CD14-positive monocyte (primary cell): ENCODE measurements at regions not wholly inside any gene's neighbourhood (a gene's known extent, or its start where the extent isn't known, plus 50 kb on each side); places are given as distances from the start of the nearest gene placed in this dataset.

ENCODE experiments used
- DNase-seq, 3 donors: peaks; one replicate each; pipeline ENCODE4 v3.0.0-alpha.2; 2011 to 2022
- H2AFZ ChIP-seq: 2 replicates; pipeline ENCODE4 v1.6.0; 2012; ENCODE audit warnings: mild to moderate bottlenecking, low read depth, low read length, inconsistent platforms; ENCODE audit not compliant: insufficient read depth, poor library complexity, severe bottlenecking
- H3K27ac ChIP-seq, 2 donors: 1 replicate in 1 of 2; 2 replicates in 1 of 2; pipeline ENCODE4 v1.5.1; 2012 to 2013; ENCODE audit warnings: low read length in 2 of 2, control low read depth in 1 of 2, inconsistent platforms in 1 of 2, low read depth in 1 of 2, mild to moderate bottlenecking in 1 of 2
- H3K27me3 ChIP-seq, 2 donors: one replicate each; pipeline versions ENCODE4 v1.6.0 to v1.6.1; 2011 to 2013; ENCODE audit warnings: low read length in 2 of 2; ENCODE audit not compliant: control insufficient read depth in 2 of 2, insufficient read depth in 2 of 2
- H3K36me3 ChIP-seq, 2 donors: replicated peaks in 1 of 2; 1 replicate in 1 of 2; 2 replicates in 1 of 2; pipeline versions ENCODE4 v1.5.1 to v1.6.1; 2012 to 2013; ENCODE audit warnings: low read length in 2 of 2, control low read depth in 1 of 2, inconsistent platforms in 1 of 2, mild to moderate bottlenecking in 1 of 2; ENCODE audit not compliant: insufficient read depth in 2 of 2, control insufficient read depth in 1 of 2
- H3K4me1 ChIP-seq, 2 donors: 1 replicate in 1 of 2; 2 replicates in 1 of 2; pipeline versions ENCODE4 v1.5.1 to v1.6.1; 2012 to 2013; ENCODE audit warnings: low read length in 2 of 2, control low read depth in 1 of 2, inconsistent platforms in 1 of 2, mild to moderate bottlenecking in 1 of 2, moderate library complexity in 1 of 2; ENCODE audit not compliant: insufficient read depth in 2 of 2, control insufficient read depth in 1 of 2
- H3K4me2 ChIP-seq: replicated peaks from 2 replicates; pipeline ENCODE3; 2012; ENCODE audit warnings: low read length, moderate library complexity, mild to moderate bottlenecking; ENCODE audit not compliant: poor library complexity, severe bottlenecking; ENCODE audit errors: extremely low read depth
- H3K4me3 ChIP-seq, 3 experiments: fragments of 200-600 bp in 1 of 3; sonication (generic) in 1 of 3; replicated peaks in 1 of 3; 1 replicate in 2 of 3; 2 replicates in 1 of 3; pipeline ENCODE4 v1.5.1; 2011 to 2013; ENCODE audit warnings: low read length in 3 of 3, mild to moderate bottlenecking in 3 of 3, control low read depth in 2 of 3, low read depth in 2 of 3, inconsistent platforms in 1 of 3, moderate library complexity in 1 of 3
- H3K79me2 ChIP-seq: 2 replicates; pipeline ENCODE4 v1.6.0; 2012; ENCODE audit warnings: mild to moderate bottlenecking, control low read depth, inconsistent platforms, low read length, moderate library complexity; ENCODE audit not compliant: insufficient read depth
- H3K9ac ChIP-seq: 2 replicates; pipeline ENCODE4 v1.6.0; 2017; ENCODE audit warnings: low read length, mild to moderate bottlenecking; ENCODE audit not compliant: insufficient read depth, poor library complexity, severe bottlenecking
- H3K9me3 ChIP-seq, 2 donors: replicated peaks in 1 of 2; 1 replicate in 1 of 2; 2 replicates in 1 of 2; pipeline versions ENCODE4 v1.5.1 to v1.6.1; 2012 to 2013; ENCODE audit warnings: low read length in 2 of 2, control low read depth in 1 of 2; ENCODE audit not compliant: control insufficient read depth in 1 of 2, insufficient read depth in 1 of 2
- H4K20me1 ChIP-seq: 2 replicates; pipeline ENCODE4 v1.6.0; 2012; ENCODE audit warnings: mild to moderate bottlenecking, low read length, control low read depth, moderate library complexity; ENCODE audit not compliant: insufficient read depth
- H3K27ac Mint-ChIP-seq, 7 donors: one replicate each; pipeline ENCODE4 v1.8.0; 2020; ENCODE audit warnings: mild to moderate bottlenecking in 7 of 7, mixed read lengths in 7 of 7, moderate library complexity in 6 of 7, inconsistent platforms in 2 of 7
- H3K27me3 Mint-ChIP-seq, 3 donors: one replicate each; pipeline ENCODE4 v1.8.0; 2021 to 2022; ENCODE audit warnings: low read depth in 3 of 3, mild to moderate bottlenecking in 3 of 3, mixed read lengths in 3 of 3, moderate library complexity in 3 of 3, inconsistent platforms in 1 of 3
- H3K36me3 Mint-ChIP-seq, 2 donors: one replicate each; pipeline ENCODE4 v1.8.0; 2020; ENCODE audit warnings: mixed read lengths in 2 of 2, inconsistent platforms in 1 of 2, mild to moderate bottlenecking in 1 of 2
- H3K4me1 Mint-ChIP-seq: one replicate; pipeline ENCODE4 v1.8.0; 2020; ENCODE audit warnings: mild to moderate bottlenecking, mixed read lengths
- H3K4me3 Mint-ChIP-seq, 2 donors: one replicate each; pipeline ENCODE4 v1.8.0; 2020; ENCODE audit warnings: mild to moderate bottlenecking in 2 of 2, mixed read lengths in 2 of 2, moderate library complexity in 1 of 2
- H3K9me3 Mint-ChIP-seq, 7 donors: one replicate each; pipeline ENCODE4 v1.8.0; 2020 to 2022; ENCODE audit warnings: mixed read lengths in 7 of 7, mild to moderate bottlenecking in 6 of 7, moderate library complexity in 6 of 7, inconsistent platforms in 2 of 7
- WGBS: methylation state at CpG from one replicate; pipeline ENCODE4 v1.1.5; 2013; ENCODE audit warnings: missing lambda C conversion rate; ENCODE audit not compliant: insufficient coverage; 5-methylcytosine and 5-hydroxymethylcytosine counted together
- intact Hi-C, 2 donors: fragments of 100-400 bp; cut with micrococcal nuclease; formaldehyde crosslinking; loops; one replicate each; pipeline versions ENCODE4 v1.15.0 to v1.15.1; 2023
- TF ChIP-seq, protein P1 (sequence below): fragments of 200-600 bp; IDR thresholded peaks from one replicate; pipeline ENCODE4 v1.8.0; 2022; ENCODE audit warnings: antibody characterized with exemption, mild to moderate bottlenecking

GRCh38 chr22:49535126-49535525, 292.5 kb downstream of the BRD1 start:
- Histone ChIP-seq H4K20me1 (no peaks in the 10 kb centered on the region), H3K4me2 (no peak overlapping the region), H2AFZ (no peak overlapping the region), H3K9me3 (no peaks in the 10 kb centered on the region), H3K36me3 (no peaks in the 10 kb centered on the region), H3K27ac (no peak overlapping the region), H3K9ac (no peak overlapping the region), H3K4me1 (no peaks in the 10 kb centered on the region), H3K79me2 (no peaks in the 10 kb centered on the region), H3K27me3 (no peaks in the 10 kb centered on the region), H3K4me3 (no peak overlapping the region)
- Mint-ChIP-seq H3K4me1 (no peaks in the 10 kb centered on the region), H3K9me3 (no peaks in the 10 kb centered on the region), H3K27me3 (peaks cover 0 to 2% (median 0%) of the 10 kb centered on the region in 3 donors), H3K4me3 (no peak overlapping the region), H3K27ac (no peak overlapping the region), H3K36me3 (peaks cover 3 to 12% of the 10 kb centered on the region in 2 donors)
- DNase-seq = no peak
- TF ChIP-seq, protein P1, sequence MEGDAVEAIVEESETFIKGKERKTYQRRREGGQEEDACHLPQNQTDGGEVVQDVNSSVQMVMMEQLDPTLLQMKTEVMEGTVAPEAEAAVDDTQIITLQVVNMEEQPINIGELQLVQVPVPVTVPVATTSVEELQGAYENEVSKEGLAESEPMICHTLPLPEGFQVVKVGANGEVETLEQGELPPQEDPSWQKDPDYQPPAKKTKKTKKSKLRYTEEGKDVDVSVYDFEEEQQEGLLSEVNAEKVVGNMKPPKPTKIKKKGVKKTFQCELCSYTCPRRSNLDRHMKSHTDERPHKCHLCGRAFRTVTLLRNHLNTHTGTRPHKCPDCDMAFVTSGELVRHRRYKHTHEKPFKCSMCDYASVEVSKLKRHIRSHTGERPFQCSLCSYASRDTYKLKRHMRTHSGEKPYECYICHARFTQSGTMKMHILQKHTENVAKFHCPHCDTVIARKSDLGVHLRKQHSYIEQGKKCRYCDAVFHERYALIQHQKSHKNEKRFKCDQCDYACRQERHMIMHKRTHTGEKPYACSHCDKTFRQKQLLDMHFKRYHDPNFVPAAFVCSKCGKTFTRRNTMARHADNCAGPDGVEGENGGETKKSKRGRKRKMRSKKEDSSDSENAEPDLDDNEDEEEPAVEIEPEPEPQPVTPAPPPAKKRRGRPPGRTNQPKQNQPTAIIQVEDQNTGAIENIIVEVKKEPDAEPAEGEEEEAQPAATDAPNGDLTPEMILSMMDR = no peak
- WGBS = 97% methylated on average over 9 of the region's 9 CpGs
- intact Hi-C loops = no loop called here

- no peak overlapping the region for H3K4me3 Mint-ChIP-seq
- Histone ChIP-seq H3K9me3 (no peaks in the 10 kb centered on the region), H3K4me3 (no peak overlapping the region), H3K36me3 (no peaks in the 10 kb centered on the region), H2AFZ (no peak overlapping the region), H3K79me2 (no peaks in the 10 kb centered on the region), H3K4me2 (no peak overlapping the region), H4K20me1 (no peaks in the 10 kb centered on the region), H3K27ac (no peak overlapping the region), H3K4me1 (no peaks in the 10 kb centered on the region), H3K9ac (no peak overlapping the region), H3K27me3 (no peaks in the 10 kb centered on the region)
- DNase-seq = no peak
- WGBS = 99% methylated on average over 13 of the region's 16 CpGs
- peaks cover 3 to 8% of the 10 kb centered on the region in 2 donors for H3K36me3 Mint-ChIP-seq
- no peaks in the 10 kb centered on the region for H3K4me1 Mint-ChIP-seq
- H3K27ac Mint-ChIP-seq = no peak overlapping the region
- peaks cover 0 to 2% (median 0%) of the 10 kb centered on the region in 3 donors for H3K27me3 Mint-ChIP-seq
- no peaks in the 10 kb centered on the region for H3K9me3 Mint-ChIP-seq
- intact Hi-C loops = no loop called here
- TF ChIP-seq, protein P1 = no peak
These were observed 293.3 kb downstream of the BRD1 start for GRCh38 chr22:49534386-49534785.
